Trophoblast cell (in vitro differentiated cells and primary cell): ENCODE measurements at regions not wholly inside any gene's neighbourhood (a gene's known extent, or its start where the extent isn't known, plus 50 kb on each side); places are given as distances from the start of the nearest gene placed in this dataset.

Experiments
- DNase-seq, 2 donors: peaks; one replicate each; pipeline ENCODE4 v3.0.0-alpha.2; 2016
- H2AFZ ChIP-seq: 2 replicates; pipeline ENCODE4 v1.6.1; 2013; ENCODE audit warnings: low read length, moderate library complexity, mild to moderate bottlenecking; ENCODE audit not compliant: insufficient read depth, poor library complexity
- H2AK5ac ChIP-seq: 2 replicates; pipeline ENCODE4 v1.6.1; 2013; ENCODE audit warnings: mild to moderate bottlenecking, low read length
- H2BK120ac ChIP-seq: 2 replicates; pipeline ENCODE4 v1.6.1; 2013; ENCODE audit warnings: low read length, mild to moderate bottlenecking, moderate library complexity; ENCODE audit not compliant: insufficient read depth, poor library complexity
- H2BK12ac ChIP-seq: 2 replicates; pipeline ENCODE4 v1.6.1; 2013; ENCODE audit warnings: mild to moderate bottlenecking, low read length, moderate library complexity
- H2BK5ac ChIP-seq: 2 replicates; pipeline ENCODE4 v1.6.1; 2013; ENCODE audit warnings: low read length, low read depth, moderate library complexity, mild to moderate bottlenecking; ENCODE audit not compliant: poor library complexity
- H3K14ac ChIP-seq: 2 replicates; pipeline ENCODE4 v1.6.1; 2013; ENCODE audit warnings: mild to moderate bottlenecking, low read length
- H3K18ac ChIP-seq: 2 replicates; pipeline ENCODE4 v1.6.1; 2013; ENCODE audit warnings: mild to moderate bottlenecking, low read length
- H3K23ac ChIP-seq: 2 replicates; pipeline ENCODE4 v1.6.1; 2013; ENCODE audit warnings: low read length
- H3K27ac ChIP-seq: 2 replicates; pipeline ENCODE4 v1.5.1; 2013; ENCODE audit warnings: low read depth, mild to moderate bottlenecking, inconsistent platforms, low read length, moderate library complexity
- H3K27me3 ChIP-seq: 2 replicates; pipeline ENCODE4 v1.6.1; 2013; ENCODE audit warnings: inconsistent platforms, mild to moderate bottlenecking, low read length, moderate library complexity; ENCODE audit not compliant: insufficient read depth
- H3K36me3 ChIP-seq, 2 experiments: 1 replicate in 1 of 2; 2 replicates in 1 of 2; pipeline ENCODE4 v1.6.1; 2013; ENCODE audit warnings: low read length in 2 of 2, mild to moderate bottlenecking in 2 of 2, moderate library complexity in 1 of 2; ENCODE audit not compliant: insufficient read depth in 2 of 2, control insufficient read depth in 1 of 2
- H3K4ac ChIP-seq: 2 replicates; pipeline ENCODE4 v1.6.1; 2013; ENCODE audit warnings: low read depth, mild to moderate bottlenecking, low read length, moderate library complexity
- H3K4me1 ChIP-seq, 2 experiments: 1 replicate in 1 of 2; 2 replicates in 1 of 2; pipeline ENCODE4 v1.6.1; 2013; ENCODE audit warnings: low read length in 2 of 2, mild to moderate bottlenecking in 2 of 2, moderate library complexity in 1 of 2; ENCODE audit not compliant: insufficient read depth in 2 of 2, control insufficient read depth in 1 of 2
- H3K4me2 ChIP-seq: 2 replicates; pipeline ENCODE4 v1.6.1; 2013; ENCODE audit warnings: inconsistent platforms, mild to moderate bottlenecking, low read length, moderate library complexity
- H3K4me3 ChIP-seq: 2 replicates; pipeline ENCODE4 v1.5.1; 2013; ENCODE audit warnings: mild to moderate bottlenecking, low read depth, low read length, inconsistent platforms
- H3K79me1 ChIP-seq: one replicate; pipeline ENCODE4 v1.6.1; 2013; ENCODE audit warnings: low read length
- H3K79me2 ChIP-seq: 2 replicates; pipeline ENCODE4 v1.6.1; 2013; ENCODE audit warnings: low read length, mild to moderate bottlenecking; ENCODE audit not compliant: control insufficient read depth, insufficient read depth, poor library complexity
- H3K9ac ChIP-seq: 2 replicates; pipeline ENCODE4 v1.6.1; 2013; ENCODE audit warnings: mild to moderate bottlenecking, low read length
- H3K9me3 ChIP-seq: 2 replicates; pipeline ENCODE4 v1.6.1; 2013; ENCODE audit warnings: low read depth, mild to moderate bottlenecking, control low read depth, inconsistent platforms, low read length; ENCODE audit not compliant: insufficient read depth
- H4K12ac ChIP-seq: 2 replicates; pipeline ENCODE4 v1.6.1; 2013; ENCODE audit warnings: low read depth, mild to moderate bottlenecking, low read length, moderate library complexity
- H4K8ac ChIP-seq: 2 replicates; pipeline ENCODE4 v1.6.1; 2013; ENCODE audit warnings: low read depth, mild to moderate bottlenecking, low read length, moderate library complexity
- H4K91ac ChIP-seq: one replicate; pipeline ENCODE4 v1.6.1; 2013; ENCODE audit warnings: low read depth, mild to moderate bottlenecking, low read length, moderate library complexity
- WGBS: extraction: QIAGEN DNeasy Blood & Tissue Kit; methylation state at CpG from one replicate; pipeline ENCODE4 v1.1.7; 2013; ENCODE audit warnings: missing lambda C conversion rate; ENCODE audit not compliant: insufficient read length, insufficient coverage; ENCODE audit errors: extremely low coverage; 5-methylcytosine and 5-hydroxymethylcytosine counted together

- Histone ChIP-seq H3K4ac (no peak overlapping the region), H3K4me2 (no peak overlapping the region), H3K27ac (no peak overlapping the region), H2BK5ac (no peak overlapping the region), H3K9ac (no peak overlapping the region), H3K36me3 (no peaks in the 10 kb centered on the region), H2AK5ac (no peak overlapping the region), H3K79me1 (no peaks in the 10 kb centered on the region), H3K9me3 (no peaks in the 10 kb centered on the region), H3K23ac (no peak overlapping the region), H3K18ac (no peak overlapping the region), H2BK120ac (no peak overlapping the region), H3K79me2 (no peaks in the 10 kb centered on the region), H3K27me3 (no peaks in the 10 kb centered on the region), H2AFZ (no peak overlapping the region), H3K4me1 (no peaks in the 10 kb centered on the region), H2BK12ac (no peak overlapping the region), H3K14ac (no peak overlapping the region), H3K4me3 (no peak overlapping the region), H4K12ac (no peak overlapping the region), H4K91ac (no peak overlapping the region), H4K8ac (no peak overlapping the region)
- no CpG with 5 or more reads among the region's 4 CpGs for WGBS
- DNase-seq, result no peak
These were observed 85.6 kb upstream of the ZRANB2 start for GRCh38 chr1:71166178-71167173.

- Histone ChIP-seq H3K9me3 (no peaks in the 10 kb centered on the region), H3K36me3 (no peaks in the 10 kb centered on the region), H2AFZ (no peak overlapping the region), H3K79me2 (no peaks in the 10 kb centered on the region), H2BK5ac (no peak overlapping the region), H3K4ac (no peak overlapping the region), H4K8ac (no peak overlapping the region), H3K79me1 (no peaks in the 10 kb centered on the region), H4K12ac (no peak overlapping the region), H3K4me3 (no peak overlapping the region), H3K4me2 (no peak overlapping the region), H3K27me3 (no peaks in the 10 kb centered on the region), H3K14ac (no peak overlapping the region), H2BK12ac (no peak overlapping the region), H3K27ac (no peak overlapping the region), H3K18ac (no peak overlapping the region), H3K9ac (no peak overlapping the region), H2AK5ac (no peak overlapping the region), H4K91ac (no peak overlapping the region), H3K4me1 (no peaks in the 10 kb centered on the region), H3K23ac (no peak overlapping the region), H2BK120ac (no peak overlapping the region)
- DNase-seq, result no peak
- no CpG with 5 or more reads among the region's 2 CpGs for WGBS
These were observed 76.9 kb upstream of the ZRANB2 start for GRCh38 chr1:71157715-71158114.

- no peak overlapping the region for H3K4ac ChIP-seq
- H3K14ac ChIP-seq, result no peak overlapping the region
- no peak overlapping the region for H3K18ac ChIP-seq
- no peaks in the 10 kb centered on the region for H3K9me3 ChIP-seq
- no peak overlapping the region for H2BK12ac ChIP-seq
- no peak overlapping the region for H3K4me2 ChIP-seq
- no peaks in the 10 kb centered on the region for H3K79me1 ChIP-seq
- no peak overlapping the region for H3K9ac ChIP-seq
- no peaks in the 10 kb centered on the region for H3K79me2 ChIP-seq
- H2AK5ac ChIP-seq, result no peak overlapping the region
- H2BK5ac ChIP-seq, result no peak overlapping the region
- no CpG with 5 or more reads among the region's 5 CpGs for WGBS
- no peaks in the 10 kb centered on the region for H3K4me1 ChIP-seq
- no peak overlapping the region for H2AFZ ChIP-seq
- H2BK120ac ChIP-seq, result no peak overlapping the region
- no peak overlapping the region for H4K91ac ChIP-seq
- no peak for DNase-seq
- no peak overlapping the region for H3K27ac ChIP-seq
- H3K4me3 ChIP-seq, result no peak overlapping the region
- no peak overlapping the region for H4K8ac ChIP-seq
- no peaks in the 10 kb centered on the region for H3K27me3 ChIP-seq
- no peaks in the 10 kb centered on the region for H3K36me3 ChIP-seq
- H3K23ac ChIP-seq, result no peak overlapping the region
- H4K12ac ChIP-seq, result no peak overlapping the region
These were observed 76.3 kb upstream of the ZRANB2 start for GRCh38 chr1:71157151-71157550.

- no peak overlapping the region for H3K4ac ChIP-seq
- H3K23ac ChIP-seq, result no peak overlapping the region
- H3K27me3 ChIP-seq, result no peaks in the 10 kb centered on the region
- H3K79me1 ChIP-seq, result no peaks in the 10 kb centered on the region
- H3K36me3 ChIP-seq, result no peaks in the 10 kb centered on the region
- no peak overlapping the region for H3K27ac ChIP-seq
- no peak overlapping the region for H3K9ac ChIP-seq
- no peak overlapping the region for H2BK5ac ChIP-seq
- H3K9me3 ChIP-seq, result no peaks in the 10 kb centered on the region
- H3K79me2 ChIP-seq, result no peaks in the 10 kb centered on the region
- no peak overlapping the region for H3K14ac ChIP-seq
- no peak overlapping the region for H3K18ac ChIP-seq
- no peak overlapping the region for H2BK120ac ChIP-seq
- no peak overlapping the region for H2AFZ ChIP-seq
- H4K8ac ChIP-seq, result no peak overlapping the region
- no peak overlapping the region for H4K12ac ChIP-seq
- DNase-seq, result no peak
- no peak overlapping the region for H3K4me2 ChIP-seq
- H3K4me3 ChIP-seq, result no peak overlapping the region
- H3K4me1 ChIP-seq, result no peaks in the 10 kb centered on the region
- no peak overlapping the region for H4K91ac ChIP-seq
- H2AK5ac ChIP-seq, result no peak overlapping the region
- WGBS, result no CpG with 5 or more reads among the region's 2 CpGs
- no peak overlapping the region for H2BK12ac ChIP-seq
These were observed 75.8 kb upstream of the ZRANB2 start for GRCh38 chr1:71156590-71156989.
